Liver (tissue), 8 donors: ENCODE measurements at regions not wholly inside any gene's neighbourhood (a gene's known extent, or its start where the extent isn't known, plus 50 kb on each side); places are given as distances from the start of the nearest gene placed in this dataset.

ENCODE experiments used
- DNase-seq: peaks from one replicate; pipeline ENCODE4 v3.0.0-alpha.2; 2017; ENCODE audit warnings: low spot score
- H3K27ac ChIP-seq, 2 donors: one replicate each; pipeline ENCODE4 v1.7.0; 2013; ENCODE audit warnings: inconsistent platforms in 2 of 2, low read length in 2 of 2, control low read depth in 1 of 2, low read depth in 1 of 2, mild to moderate bottlenecking in 1 of 2
- H3K27me3 ChIP-seq, 4 donors: one replicate each; pipeline versions ENCODE4 v1.6.1 to v1.7.0; 2013; ENCODE audit warnings: low read length in 3 of 4, inconsistent platforms in 1 of 4, mild to moderate bottlenecking in 1 of 4, moderate library complexity in 1 of 4; ENCODE audit not compliant: control insufficient read depth in 4 of 4, insufficient read depth in 4 of 4
- H3K36me3 ChIP-seq, 4 donors: one replicate each; pipeline versions ENCODE4 v1.6.1 to v1.7.0; 2013; ENCODE audit warnings: low read length in 3 of 4, mild to moderate bottlenecking in 3 of 4, low read depth in 1 of 4, moderate library complexity in 1 of 4; ENCODE audit not compliant: control insufficient read depth in 4 of 4, insufficient read depth in 3 of 4
- H3K4me1 ChIP-seq, 4 donors: one replicate each; pipeline versions ENCODE4 v1.6.1 to v1.7.0; 2013; ENCODE audit warnings: low read length in 3 of 4, mild to moderate bottlenecking in 3 of 4, moderate library complexity in 1 of 4; ENCODE audit not compliant: control insufficient read depth in 4 of 4, insufficient read depth in 4 of 4
- H3K4me3 ChIP-seq, 3 donors: one replicate each; pipeline versions ENCODE4 v1.6.1 to v1.7.0; 2013; ENCODE audit warnings: low read length in 3 of 3, control low read depth in 1 of 3, low read depth in 1 of 3, mild to moderate bottlenecking in 1 of 3
- H3K9ac ChIP-seq, 2 donors: one replicate each; pipeline ENCODE4 v1.7.0; 2013; ENCODE audit warnings: low read length in 2 of 2, mild to moderate bottlenecking in 2 of 2, moderate library complexity in 2 of 2, control low read depth in 1 of 2, low read depth in 1 of 2
- H3K9me3 ChIP-seq, 4 donors: one replicate each; pipeline versions ENCODE4 v1.6.1 to v1.7.0; 2013; ENCODE audit warnings: low read length in 3 of 4; ENCODE audit not compliant: control insufficient read depth in 4 of 4
- ATF3 ChIP-seq: IDR thresholded peaks from 2 replicates; pipeline ENCODE4 v1.6.1; 2016; ENCODE audit warnings: antibody characterized with exemption
- CTCF ChIP-seq: fragments of 150-350 bp; IDR thresholded peaks from 2 replicates; pipeline ENCODE4 v1.5.1; 2017; ENCODE audit warnings: improper control_type of control experiment, low read depth, low read length; ENCODE audit not compliant: missing input control
- EGR1 ChIP-seq, 2 donors: IDR thresholded peaks; 2 replicates each; pipeline ENCODE4 v1.6.1; 2016 to 2018; ENCODE audit warnings: antibody characterized with exemption in 2 of 2, low read depth in 2 of 2
- FOXA1 ChIP-seq: IDR thresholded peaks from 2 replicates; pipeline ENCODE4 v1.6.1; 2016; ENCODE audit warnings: antibody characterized with exemption
- GABPA ChIP-seq, 2 donors: IDR thresholded peaks in 1 of 2; conservative IDR thresholded peaks in 1 of 2; 2 replicates each; pipeline ENCODE4 v1.6.1; 2016; ENCODE audit warnings: antibody characterized with exemption in 2 of 2, mild to moderate bottlenecking in 1 of 2, moderate library complexity in 1 of 2
- HNF4A ChIP-seq, 2 donors: conservative IDR thresholded peaks; 2 replicates each; pipeline ENCODE4 v1.6.1; 2016; ENCODE audit warnings: antibody characterized with exemption in 2 of 2, mild to moderate bottlenecking in 2 of 2
- HNF4G ChIP-seq: IDR thresholded peaks from 2 replicates; pipeline ENCODE4 v1.6.1; 2016; ENCODE audit warnings: antibody characterized with exemption
- JUND ChIP-seq, 2 donors: IDR thresholded peaks; 2 replicates each; pipeline ENCODE4 v1.6.1; 2016; ENCODE audit warnings: antibody characterized with exemption in 2 of 2
- MAX ChIP-seq: IDR thresholded peaks from 2 replicates; pipeline ENCODE4 v1.6.1; 2016; ENCODE audit warnings: antibody characterized with exemption
- NR2F2 ChIP-seq: IDR thresholded peaks from 2 replicates; pipeline ENCODE4 v1.6.1; 2016; ENCODE audit warnings: antibody characterized with exemption
- RAD21 ChIP-seq, 2 donors: IDR thresholded peaks; 2 replicates each; pipeline ENCODE4 v1.6.1; 2016; ENCODE audit warnings: antibody characterized with exemption in 2 of 2, mild to moderate bottlenecking in 2 of 2
- REST ChIP-seq: IDR thresholded peaks from 2 replicates; pipeline ENCODE4 v1.6.1; 2016; ENCODE audit warnings: antibody characterized with exemption, mild to moderate bottlenecking
- SP1 ChIP-seq: IDR thresholded peaks from 2 replicates; pipeline ENCODE4 v1.6.1; 2018; ENCODE audit warnings: antibody characterized with exemption, mild to moderate bottlenecking
- YY1 ChIP-seq: IDR thresholded peaks from 2 replicates; pipeline ENCODE4 v1.6.1; 2016; ENCODE audit warnings: antibody characterized with exemption, mild to moderate bottlenecking
- WGBS: extraction: QIAGEN DNeasy Blood & Tissue Kit; methylation state at CpG from one replicate; pipeline ENCODE4 v1.1.7; 2013; 5-methylcytosine and 5-hydroxymethylcytosine counted together
- donor health status: healthy.
- donor health status: healthy.
- donor health status: healthy.
- donor health status: healthy.
- donor health status: healthy.

GRCh38 chr6:74161380-74161779 is 465.4 kb downstream of the CD109 start:
- TF ChIP-seq HNF4A (conservative IDR thresholded peaks at IDR 0.05) (no peak), NR2F2 (no peak), ATF3 (no peak)
- H3K9me3 ChIP-seq: no peaks in the 10 kb centered on the region
- no peak for DNase-seq

GRCh38 chr6:74152096-74152675 is 456.2 kb downstream of the CD109 start:
- Histone ChIP-seq H3K36me3 (no peaks in the 10 kb centered on the region), H3K27ac (no peak overlapping the region), H3K4me1 (no peaks in the 10 kb centered on the region), H3K9ac (no peak overlapping the region), H3K4me3 (no peak overlapping the region), H3K27me3 (no peaks in the 10 kb centered on the region), H3K9me3 (no peaks in the 10 kb centered on the region)
- DNase-seq: no peak
- 92% methylated on average over 3 of the region's 3 CpGs for WGBS
- no peak for TF ChIP-seq EGR1 (IDR thresholded peaks at IDR 0.05; ENCODE audit: low read depth in 2 of 2)
- no peak for TF ChIP-seq MAX
- no peak for TF ChIP-seq RAD21 (IDR thresholded peaks at IDR 0.05)
- no peak for TF ChIP-seq HNF4G
- no peak for TF ChIP-seq CTCF
- TF ChIP-seq JUND (IDR thresholded peaks at IDR 0.05): no peak
- no peak for TF ChIP-seq FOXA1
- TF ChIP-seq SP1: no peak
- TF ChIP-seq ATF3: no peak
- no peak for TF ChIP-seq NR2F2
- no peak for TF ChIP-seq REST
- no peak for TF ChIP-seq YY1
- no peak for TF ChIP-seq GABPA (IDR thresholded peaks at IDR 0.05 in 1 of 2, conservative IDR thresholded peaks at IDR 0.05 in 1 of 2)

More at GRCh38 chr6:74161380-74161779, 465.4 kb downstream of the CD109 start:
- Histone ChIP-seq H3K4me1 (no peaks in the 10 kb centered on the region), H3K4me3 (no peak overlapping the region), H3K27ac (no peak overlapping the region), H3K36me3 (no peaks in the 10 kb centered on the region), H3K9ac (no peak overlapping the region), H3K27me3 (no peaks in the 10 kb centered on the region)
